ENCODE measurements at regions not wholly inside any gene's neighbourhood (a gene's known extent, or its start where the extent isn't known, plus 50 kb on each side); places are given as distances from the start of the nearest gene placed in this dataset.

- TF ChIP-seq, protein P1, sequence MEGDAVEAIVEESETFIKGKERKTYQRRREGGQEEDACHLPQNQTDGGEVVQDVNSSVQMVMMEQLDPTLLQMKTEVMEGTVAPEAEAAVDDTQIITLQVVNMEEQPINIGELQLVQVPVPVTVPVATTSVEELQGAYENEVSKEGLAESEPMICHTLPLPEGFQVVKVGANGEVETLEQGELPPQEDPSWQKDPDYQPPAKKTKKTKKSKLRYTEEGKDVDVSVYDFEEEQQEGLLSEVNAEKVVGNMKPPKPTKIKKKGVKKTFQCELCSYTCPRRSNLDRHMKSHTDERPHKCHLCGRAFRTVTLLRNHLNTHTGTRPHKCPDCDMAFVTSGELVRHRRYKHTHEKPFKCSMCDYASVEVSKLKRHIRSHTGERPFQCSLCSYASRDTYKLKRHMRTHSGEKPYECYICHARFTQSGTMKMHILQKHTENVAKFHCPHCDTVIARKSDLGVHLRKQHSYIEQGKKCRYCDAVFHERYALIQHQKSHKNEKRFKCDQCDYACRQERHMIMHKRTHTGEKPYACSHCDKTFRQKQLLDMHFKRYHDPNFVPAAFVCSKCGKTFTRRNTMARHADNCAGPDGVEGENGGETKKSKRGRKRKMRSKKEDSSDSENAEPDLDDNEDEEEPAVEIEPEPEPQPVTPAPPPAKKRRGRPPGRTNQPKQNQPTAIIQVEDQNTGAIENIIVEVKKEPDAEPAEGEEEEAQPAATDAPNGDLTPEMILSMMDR (IDR thresholded peaks at IDR 0.05): no peak
- no peak for DNase-seq
- Histone ChIP-seq H3K4me1 (no peaks in the 10 kb centered on the region), H3K36me3 (no peaks in the 10 kb centered on the region), H3K9me3 (peaks cover 4% of the 10 kb centered on the region), H3K27ac (no peak overlapping the region), H3K27me3 (ENCODE audit: low read depth) (no peaks in the 10 kb centered on the region), H3K4me3 (no peak overlapping the region)
- intact Hi-C loops (cut with DNase I): no loop called here
- ATAC-seq: no peak
Measured at GRCh38 chr16:14338969-14339368, 267.9 kb downstream of the MRTFB start.

DNA sequence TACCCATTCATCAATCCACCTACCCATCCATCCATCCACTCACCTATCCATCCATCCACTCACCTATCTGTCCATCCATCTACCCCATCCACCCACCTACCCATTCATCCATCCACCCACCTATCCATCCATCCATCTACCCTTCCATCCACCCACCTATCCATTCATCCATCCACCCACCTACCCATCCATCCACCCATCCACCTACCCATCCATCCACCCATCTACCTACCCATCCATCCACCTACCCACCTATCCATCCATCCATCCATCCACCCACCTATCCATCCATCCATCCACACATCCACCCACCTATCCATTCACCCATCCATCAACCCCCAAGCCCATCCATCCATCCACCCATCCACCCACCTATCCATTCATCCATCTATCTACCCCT, 267.1 kb downstream of the MRTFB start:
- intact Hi-C loops (cut with DNase I): no loop called here
- H3K4me3 ChIP-seq: no peak overlapping the region
- DNase-seq: no peak
- no peak overlapping the region for H3K27ac ChIP-seq
- H3K4me1 ChIP-seq: no peaks in the 10 kb centered on the region
- peaks cover 4% of the 10 kb centered on the region for H3K9me3 ChIP-seq
- no peak for ATAC-seq
- no peaks in the 10 kb centered on the region for H3K36me3 ChIP-seq
- TF ChIP-seq, protein P1 (IDR thresholded peaks at IDR 0.05): no peak
- H3K27me3 ChIP-seq (ENCODE audit: low read depth): no peaks in the 10 kb centered on the region

DNA sequence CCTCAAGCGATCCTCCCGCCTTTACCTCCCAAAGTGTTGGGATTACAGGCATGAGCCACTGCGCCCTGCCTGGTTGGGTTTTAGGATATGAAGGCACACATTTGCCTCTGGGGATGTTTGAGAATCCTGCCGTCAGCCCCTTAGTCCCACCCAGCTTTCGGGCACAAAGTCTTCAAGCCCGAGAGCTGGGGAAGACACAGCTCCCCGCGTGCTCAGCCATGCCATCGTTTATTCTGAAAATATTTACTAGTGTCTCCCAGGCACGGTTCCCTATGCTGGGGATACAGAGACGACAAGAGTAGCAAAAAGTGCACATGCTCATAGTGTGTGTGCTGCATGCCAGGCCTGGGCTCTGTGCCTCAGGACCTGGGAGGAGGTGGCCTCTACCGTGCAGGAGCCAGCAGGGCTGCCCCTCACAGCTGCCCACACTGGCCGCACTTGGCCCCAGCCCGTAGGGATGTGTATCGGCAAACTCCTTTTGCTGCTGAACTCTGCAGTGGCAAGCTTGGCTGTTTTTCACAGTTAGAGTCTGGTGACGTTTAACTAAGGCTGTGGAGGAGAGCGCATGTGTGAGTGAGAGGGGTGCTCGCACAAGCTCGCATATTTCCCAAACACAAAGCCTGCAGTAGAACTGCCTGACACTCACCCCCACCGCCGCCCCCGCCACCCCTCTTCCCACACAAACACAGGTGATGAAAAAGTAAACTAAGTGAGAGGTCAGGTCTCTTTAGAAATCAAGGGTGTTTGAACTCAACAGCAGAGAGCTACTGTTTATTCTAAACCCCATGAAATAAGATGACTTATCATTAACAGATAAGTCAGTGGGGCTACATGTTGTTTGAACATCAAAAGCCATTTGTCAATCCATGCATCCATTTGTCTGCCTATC, 266.4 kb downstream of the MRTFB start:
- peak; percentile 54 to 57 for ATAC-seq
- intact Hi-C loops (cut with DNase I): no loop called here

DNA sequence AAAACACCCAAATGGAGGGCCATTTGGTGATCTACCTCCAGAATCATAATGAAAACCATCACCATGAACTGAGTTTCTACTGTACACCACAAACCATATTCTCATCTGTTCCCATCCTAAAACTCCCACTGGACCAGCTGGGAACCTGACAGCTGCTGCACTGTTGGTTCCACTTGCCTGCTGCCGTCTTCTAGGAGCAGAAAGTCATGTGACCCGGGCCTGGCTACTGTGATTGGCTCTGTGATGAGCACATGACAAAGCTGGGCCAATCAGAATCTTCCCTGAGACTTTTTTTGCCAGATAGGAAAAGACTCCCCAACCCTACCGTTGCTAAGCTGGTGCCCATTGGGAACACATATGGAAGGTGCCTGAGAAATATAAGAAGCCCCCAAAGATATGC, 264.2 kb downstream of the MRTFB start:
- no peak overlapping the region for H3K4me3 ChIP-seq
- no peak overlapping the region for H3K27ac ChIP-seq
- intact Hi-C loops (cut with DNase I): no loop called here
- no peaks in the 10 kb centered on the region for H3K27me3 ChIP-seq (ENCODE audit: low read depth)
- DNase-seq (no peak), ATAC-seq (no peak)
- H3K9me3 ChIP-seq: no peaks in the 10 kb centered on the region
- H3K4me1 ChIP-seq: no peaks in the 10 kb centered on the region
- H3K36me3 ChIP-seq: no peaks in the 10 kb centered on the region
- TF ChIP-seq, protein P1 (IDR thresholded peaks at IDR 0.05): no peak

More for the DNA sequence above, 266.4 kb downstream of the MRTFB start:
- H3K36me3 ChIP-seq: no peaks in the 10 kb centered on the region
- TF ChIP-seq, protein P1 (IDR thresholded peaks at IDR 0.05): no peak
- peaks cover 4% of the 10 kb centered on the region for H3K9me3 ChIP-seq
- H3K4me3 ChIP-seq: no peak overlapping the region
- H3K4me1 ChIP-seq: no peaks in the 10 kb centered on the region
- H3K27ac ChIP-seq: no peak overlapping the region
- no peaks in the 10 kb centered on the region for H3K27me3 ChIP-seq (ENCODE audit: low read depth)
- DNase-seq: no peak

- H3K4me3 ChIP-seq: no peak overlapping the region
- no peak overlapping the region for H3K27ac ChIP-seq
- no peaks in the 10 kb centered on the region for H3K27me3 ChIP-seq (ENCODE audit: low read depth)
- no peaks in the 10 kb centered on the region for H3K9me3 ChIP-seq
- no peaks in the 10 kb centered on the region for H3K4me1 ChIP-seq
- DNase-seq: no peak
- H3K36me3 ChIP-seq: no peaks in the 10 kb centered on the region
- no peak for ATAC-seq
- TF ChIP-seq, protein P1 (IDR thresholded peaks at IDR 0.05): no peak
- intact Hi-C loops (cut with DNase I): no loop called here
Measured at GRCh38 chr16:14334366-14335080, 263.4 kb downstream of the MRTFB start.
